Brain pericyte (primary cell): ENCODE measurements at regions not wholly inside any gene's neighbourhood (a gene's known extent, or its start where the extent isn't known, plus 50 kb on each side); places are given as distances from the start of the nearest gene placed in this dataset.
"Not testable (repeated sequence)": the region's sequence is repeated elsewhere in the genome, so short reads cannot be mapped to it uniquely, and the experiment has no call there.

Source experiments
- DNase-seq: peaks from one replicate; pipeline ENCODE4 v3.0.0-alpha.2; 2012; ENCODE audit warnings: low read depth, low spot score

GRCh38 chr4:124890522-124890921, 178.0 kb upstream of the ANKRD50 start:
- DNase-seq, result no peak

DNA sequence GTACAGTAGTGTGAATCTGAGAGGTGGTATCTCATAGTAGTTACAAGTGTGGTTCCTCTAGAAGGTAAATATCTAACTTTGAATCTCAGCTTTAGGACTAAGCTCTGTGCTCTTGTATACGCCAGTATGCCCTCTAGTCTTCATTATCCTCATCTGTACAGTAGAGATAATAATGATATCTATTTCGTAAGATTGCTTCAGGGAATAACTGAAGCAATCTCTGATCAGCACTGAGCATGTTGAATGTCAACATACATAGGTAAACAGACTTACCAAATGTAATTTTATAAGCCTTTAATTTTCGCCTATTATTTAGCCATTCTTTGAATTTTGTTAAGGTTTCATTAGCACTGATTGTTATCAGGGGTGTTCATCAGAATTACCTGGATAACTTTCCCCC, 175.2 kb upstream of the ANKRD50 start:
- no peak for DNase-seq

DNA sequence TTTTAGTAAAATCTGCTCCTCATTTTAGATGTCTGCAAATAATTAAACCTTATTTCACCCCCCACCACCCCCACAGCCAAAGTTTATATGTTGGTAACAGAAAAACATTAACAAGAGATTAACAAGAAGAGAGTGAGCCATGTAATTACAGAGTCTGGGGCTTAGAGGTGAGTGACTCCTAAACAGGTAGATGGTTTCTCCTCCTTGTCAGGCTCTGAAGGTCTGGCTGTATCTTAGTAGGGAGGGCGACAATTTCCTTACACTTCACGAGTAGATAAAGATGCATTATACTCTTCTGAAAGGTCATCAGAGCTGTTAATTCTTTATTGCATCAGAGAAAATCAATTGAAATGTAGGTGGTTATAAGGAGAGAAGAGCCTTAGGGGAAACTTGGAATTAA, 171.8 kb upstream of the ANKRD50 start:
- DNase-seq, result no peak

DNA sequence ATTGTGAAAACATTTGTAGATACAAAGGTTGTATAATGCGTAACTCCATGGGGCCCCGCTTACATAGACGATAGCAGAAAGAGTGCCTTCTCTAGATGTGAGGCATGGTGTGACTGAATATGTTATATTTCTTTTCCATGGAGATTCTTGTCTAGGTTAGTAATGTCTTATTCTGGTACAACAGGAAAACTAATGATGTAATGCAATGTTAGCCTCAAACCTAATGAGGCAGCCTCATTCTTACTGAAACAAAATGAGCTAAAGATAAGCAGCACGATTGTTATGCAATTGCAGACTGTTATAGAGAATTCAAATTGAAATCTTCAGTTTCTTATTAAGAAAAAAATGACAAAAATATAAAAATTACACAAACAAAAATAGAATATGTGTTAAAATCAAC, 171.1 kb upstream of the ANKRD50 start:
- no peak for DNase-seq

GRCh38 chr4:124879195-124879594, 166.7 kb upstream of the ANKRD50 start:
- no peak for DNase-seq

DNA sequence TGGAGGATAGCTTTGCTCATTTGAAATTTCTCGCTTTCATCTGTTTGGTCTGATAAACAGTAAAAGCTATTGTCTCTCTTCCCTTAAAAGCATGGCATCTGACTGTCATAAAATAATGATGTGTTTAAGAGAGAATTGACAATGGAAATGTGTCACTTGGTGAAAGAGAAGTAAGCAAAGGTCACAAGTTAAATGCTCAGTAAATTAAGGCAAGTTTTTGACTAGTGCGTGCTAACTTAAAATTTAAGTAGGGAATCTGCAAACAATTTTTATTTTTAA, 161.6 kb upstream of the ANKRD50 start:
- no peak for DNase-seq

GRCh38 chr4:124873361-124874171, 161.0 kb upstream of the ANKRD50 start:
- DNase-seq, result no peak

DNA sequence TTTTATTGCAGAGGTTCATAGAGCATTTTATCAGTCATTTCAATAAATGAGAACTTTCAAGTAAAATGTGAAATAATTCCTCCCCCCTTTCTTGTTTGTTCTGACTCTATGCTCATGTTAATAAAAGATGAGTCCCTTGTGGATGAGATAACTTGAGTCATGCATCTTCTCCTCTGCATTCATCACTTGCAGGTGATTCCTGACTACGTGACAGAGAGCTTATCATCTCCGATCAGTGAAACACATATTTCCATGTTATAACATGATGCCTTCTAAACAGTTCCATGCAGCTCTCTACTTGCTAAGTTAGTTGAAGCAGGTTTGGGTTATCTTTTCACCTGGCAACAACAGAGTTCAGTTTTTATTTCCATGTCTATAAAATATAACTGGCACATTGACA, 160.1 kb upstream of the ANKRD50 start:
- no peak for DNase-seq

- no peak for DNase-seq
Observed at GRCh38 chr4:124869961-124870495, 157.5 kb upstream of the ANKRD50 start.

- DNase-seq, result no peak
Observed at GRCh38 chr4:124868495-124868894, 156.0 kb upstream of the ANKRD50 start.

DNA sequence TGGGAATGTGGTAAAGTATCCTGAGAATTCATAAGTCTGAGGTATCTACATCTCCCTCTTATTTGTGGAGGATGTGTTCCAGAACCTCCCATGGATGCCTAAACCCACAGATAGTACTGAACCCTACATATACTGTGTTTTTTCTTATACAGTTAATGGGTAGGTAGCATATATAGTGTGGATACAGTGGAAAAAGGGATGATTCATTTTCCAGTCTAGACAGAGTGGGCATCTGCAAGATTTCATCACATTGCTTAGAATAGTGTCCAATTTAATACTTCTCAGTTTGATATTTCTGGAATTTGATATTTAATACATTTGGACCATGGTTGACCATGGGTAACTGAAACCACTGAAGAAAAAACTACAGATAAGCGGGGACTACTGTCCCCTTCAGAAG, 155.0 kb upstream of the ANKRD50 start:
- no peak for DNase-seq

GRCh38 chr4:124866301-124866700, 153.8 kb upstream of the ANKRD50 start:
- DNase-seq, result no peak

- DNase-seq, result no peak
Observed at GRCh38 chr4:124863040-124863545, 150.6 kb upstream of the ANKRD50 start.

GRCh38 chr4:124862261-124862660, 149.7 kb upstream of the ANKRD50 start:
- DNase-seq, result peak; percentile 10

DNA sequence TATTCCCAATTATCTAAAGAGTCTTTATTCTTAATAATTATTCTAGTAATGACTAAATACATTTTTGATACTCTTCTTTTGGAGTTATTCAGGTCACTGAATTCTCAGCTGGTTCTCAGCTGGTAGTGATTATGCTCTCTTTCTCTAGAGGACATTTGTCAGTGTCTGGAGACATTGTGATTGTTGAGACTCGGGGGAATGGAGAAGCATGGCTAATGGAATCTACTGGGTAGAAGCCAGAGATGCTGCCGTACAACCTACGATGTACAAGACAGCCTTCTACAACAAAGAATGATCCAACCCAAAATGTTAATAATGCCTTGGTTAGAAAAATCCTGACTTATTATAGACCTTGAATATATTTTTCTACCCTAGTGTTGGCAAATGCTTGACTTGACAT, 149.2 kb upstream of the ANKRD50 start:
- no peak for DNase-seq

DNA sequence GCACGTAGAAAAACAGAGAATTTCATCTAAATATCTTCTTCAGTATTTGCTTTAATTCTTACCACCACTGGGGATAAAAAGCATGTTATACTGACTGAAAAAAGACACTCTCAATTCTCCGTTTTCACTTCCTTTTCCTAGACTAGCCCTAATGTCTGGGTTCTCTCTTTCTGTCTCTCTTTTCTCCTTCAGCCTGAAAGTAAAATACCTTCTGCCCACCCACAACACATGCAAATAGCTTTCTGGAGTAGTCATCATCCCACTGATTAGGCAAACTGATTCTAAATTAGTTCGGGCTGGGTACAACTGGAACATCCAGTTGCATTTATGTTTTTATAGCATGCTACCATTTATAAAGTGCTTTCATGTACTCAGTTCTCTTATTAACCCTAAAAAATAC, 142.4 kb upstream of the ANKRD50 start:
- no peak for DNase-seq

GRCh38 chr4:124851741-124852140, 139.2 kb upstream of the ANKRD50 start:
- DNase-seq, result no peak

GRCh38 chr4:124846306-124846705, 133.8 kb upstream of the ANKRD50 start:
- DNase-seq, result no peak

GRCh38 chr4:124839786-124840390, 127.4 kb upstream of the ANKRD50 start:
- DNase-seq, result no peak

DNA sequence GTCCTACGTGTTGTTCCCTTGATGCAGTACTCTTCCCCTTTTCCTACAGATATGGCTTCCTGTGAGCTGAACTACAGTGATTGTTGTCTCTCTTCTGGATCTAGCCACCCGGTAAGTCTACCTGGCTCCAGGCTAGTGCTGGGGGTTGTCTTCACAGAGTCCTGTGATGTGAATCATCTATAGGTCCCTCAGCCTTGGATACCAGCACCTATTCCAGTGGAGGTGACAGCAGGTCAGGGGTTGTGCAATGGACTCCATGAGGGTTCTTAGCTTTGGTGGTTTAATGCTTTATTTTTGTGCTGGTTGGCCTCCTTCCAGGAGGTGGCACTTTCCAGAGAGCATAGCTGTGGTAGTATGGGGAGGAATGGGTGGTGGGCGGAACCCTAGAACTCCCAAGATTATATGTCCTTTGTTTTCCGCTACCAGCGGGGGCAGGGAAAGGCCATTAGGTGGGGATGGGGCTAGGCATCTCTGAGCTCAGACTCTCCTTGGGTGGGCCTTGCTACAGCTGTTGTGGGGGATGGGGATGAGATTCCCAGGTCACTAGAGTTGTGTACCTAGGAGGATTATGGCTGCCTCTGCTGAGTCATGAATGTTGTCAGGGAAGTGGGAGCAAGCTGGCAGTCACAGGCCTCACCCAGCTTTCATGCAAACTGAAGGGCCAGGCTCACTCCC, 121.4 kb upstream of the ANKRD50 start:
- DNase-seq, result no peak

DNA sequence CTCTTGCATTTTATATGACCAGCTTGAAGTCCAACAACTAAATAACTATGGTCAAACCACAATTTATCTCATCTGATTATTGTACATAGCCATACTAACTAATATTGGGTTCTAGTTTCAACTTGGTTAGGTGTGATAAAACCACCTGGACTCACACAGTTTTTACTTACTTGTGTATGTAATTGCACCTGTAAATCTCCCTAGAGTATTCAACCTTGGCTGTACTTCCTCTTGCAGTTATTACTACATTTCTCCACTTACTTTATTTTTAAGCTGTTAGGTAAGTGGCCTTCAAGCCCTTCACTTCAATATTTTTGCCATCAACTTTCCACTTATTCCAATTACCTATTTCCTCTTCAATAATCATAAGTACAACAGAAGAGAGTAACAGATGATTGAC, 115.8 kb upstream of the ANKRD50 start:
- DNase-seq, result no peak

DNA sequence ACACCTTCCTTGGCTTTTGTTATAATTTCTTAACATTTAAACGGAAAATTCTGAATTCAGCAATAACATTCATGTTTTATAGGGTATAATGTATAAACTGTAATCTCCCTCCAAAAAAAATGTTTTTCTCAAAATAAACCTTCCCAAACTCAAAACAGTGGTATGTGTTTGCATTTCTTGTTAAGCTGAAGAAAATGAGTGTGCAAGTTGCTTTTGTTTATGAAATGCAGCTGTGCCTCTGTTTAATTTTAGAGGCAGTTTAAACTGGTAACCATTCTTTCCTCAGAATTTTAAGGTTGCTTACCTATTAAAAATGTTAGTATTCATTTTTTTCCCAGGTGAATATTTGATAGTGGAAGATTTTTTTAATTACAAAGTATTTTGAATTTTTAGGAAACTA, 105.0 kb upstream of the ANKRD50 start:
- DNase-seq, result no peak

DNA sequence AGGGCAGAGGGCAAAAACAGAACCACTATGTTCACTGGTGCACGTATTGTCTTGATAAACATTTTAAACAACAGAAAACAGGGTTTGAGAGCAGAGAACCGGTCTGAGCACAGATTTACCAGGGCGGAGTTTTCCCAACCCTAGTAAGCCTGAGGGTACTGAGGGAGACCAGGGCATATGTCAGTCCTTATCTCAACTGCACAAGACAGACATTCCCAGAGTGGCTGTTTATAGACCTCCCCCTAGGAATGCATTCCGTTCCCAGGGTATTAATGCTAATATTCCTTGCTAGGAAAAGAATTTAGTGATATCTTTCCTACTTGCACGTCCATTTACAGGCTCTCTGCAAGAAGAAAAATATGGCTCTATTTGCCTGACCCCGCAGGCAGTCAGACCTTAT, 99.7 kb upstream of the ANKRD50 start:
- not testable (repeated sequence) for DNase-seq
